ENCODE measurements at regions not wholly inside any gene's neighbourhood (a gene's known extent, or its start where the extent isn't known, plus 50 kb on each side); places are given as distances from the start of the nearest gene placed in this dataset.

GRCh38 chr14:58832095-58832521 lies 194.3 kb downstream of the DACT1 start:
- Histone ChIP-seq H3K27me3 (ENCODE audit: control insufficient read depth in 2 of 2, insufficient read depth in 2 of 2, low read length in 2 of 2) (no peaks in the 10 kb centered on the region), H3K36me3 (ENCODE audit: control insufficient read depth in 2 of 2, extremely low read depth in 1 of 2, insufficient read depth in 2 of 2, low read length in 2 of 2) (no peaks in the 10 kb centered on the region), H3K4me2 (ENCODE audit: insufficient read depth, low read length) (no peak overlapping the region), H2AFZ (ENCODE audit: low read depth, low read length) (no peak overlapping the region), H3K27ac (ENCODE audit: insufficient read depth, low read depth, low read length) (no peak overlapping the region), H3K9ac (replicated peaks; ENCODE audit: extremely low read depth, insufficient read depth, low read length) (no peak overlapping the region), H4K20me1 (replicated peaks; ENCODE audit: control insufficient read depth, extremely low read depth, insufficient read depth, low read length) (no peaks in the 10 kb centered on the region), H3K9me1 (replicated peaks; ENCODE audit: control insufficient read depth, extremely low read depth, insufficient read depth, low read length) (no peaks in the 10 kb centered on the region), H3K79me2 (ENCODE audit: control insufficient read depth, insufficient read depth, low read length) (no peaks in the 10 kb centered on the region), H3K9me3 (replicated peaks; ENCODE audit: control insufficient read depth, insufficient read depth, low read length) (no peaks in the 10 kb centered on the region), H3K4me1 (ENCODE audit: control insufficient read depth, extremely low read depth, insufficient read depth, low read length) (peaks cover 4% of the 10 kb centered on the region), H3K4me3 (replicated peaks in 1 of 3; ENCODE audit: insufficient read depth in 1 of 3, low read depth in 1 of 3, low read length in 3 of 3) (no peak overlapping the region)
- dilution Hi-C loops (cut with MboI; ENCODE audit: extremely low pct_ligation_motif_present, low sequenced_read_pairs): no loop called here
- intact Hi-C loops (cut with micrococcal nuclease): no loop called here
- ChIA-PET CTCF (no interaction called here), POLR2A (no interaction called here)
- FAIRE-seq (no peak), DNase-seq (ENCODE audit: low read depth, low spot score) (no peak)
- TF ChIP-seq GATA2 (IDR thresholded peaks at IDR 0.05; ENCODE audit: insufficient read depth, insufficient read length, low read depth, low read length): no peak
- TF ChIP-seq FOS (IDR thresholded peaks at IDR 0.05; ENCODE audit: borderline replicate concordance, insufficient read depth, low read length): no peak
- TF ChIP-seq MAX (IDR thresholded peaks at IDR 0.05; ENCODE audit: insufficient read depth, insufficient read length): no peak
- no peak for TF ChIP-seq JUN (IDR thresholded peaks at IDR 0.05; ENCODE audit: borderline replicate concordance, insufficient read depth, insufficient read length, low read depth)
- no peak for TF ChIP-seq MYC (IDR thresholded peaks at IDR 0.05; ENCODE audit: low read depth, low read length)
- no peak for TF ChIP-seq EZH2 (IDR thresholded peaks at IDR 0.05; ENCODE audit: borderline replicate concordance, low read depth, low read length, severe bottlenecking)
- TF ChIP-seq POLR2AphosphoS5 (IDR thresholded peaks at IDR 0.05; ENCODE audit: insufficient read depth, low read depth, low read length): no peak
- TF ChIP-seq POLR2A (IDR thresholded peaks at IDR 0.05; ENCODE audit: low read depth, low read length): no peak
- no TSS peak for BruUV-seq (replicated peaks)

- no peaks in the 10 kb centered on the region for H3K27me3 ChIP-seq (ENCODE audit: control insufficient read depth in 2 of 2, insufficient read depth in 2 of 2, low read length in 2 of 2)
- no peaks in the 10 kb centered on the region for H3K9me3 ChIP-seq (replicated peaks; ENCODE audit: control insufficient read depth, insufficient read depth, low read length)
- intact Hi-C loops (cut with micrococcal nuclease) (no loop called here), dilution Hi-C loops (cut with MboI; ENCODE audit: extremely low pct_ligation_motif_present, low sequenced_read_pairs) (no loop called here)
- ChIA-PET CTCF (no interaction called here), POLR2A (no interaction called here)
- DNase-seq (ENCODE audit: low read depth, low spot score) (no peak), FAIRE-seq (no peak)
- no peaks in the 10 kb centered on the region for H3K36me3 ChIP-seq (ENCODE audit: control insufficient read depth in 2 of 2, extremely low read depth in 1 of 2, insufficient read depth in 2 of 2, low read length in 2 of 2)
- H3K27ac ChIP-seq (ENCODE audit: insufficient read depth, low read depth, low read length): no peak overlapping the region
- H4K20me1 ChIP-seq (replicated peaks; ENCODE audit: control insufficient read depth, extremely low read depth, insufficient read depth, low read length): no peaks in the 10 kb centered on the region
- TF ChIP-seq MYC (IDR thresholded peaks at IDR 0.05; ENCODE audit: low read depth, low read length) (no peak), POLR2A (IDR thresholded peaks at IDR 0.05; ENCODE audit: low read depth, low read length) (no peak), GATA2 (IDR thresholded peaks at IDR 0.05; ENCODE audit: insufficient read depth, insufficient read length, low read depth, low read length) (no peak), JUN (IDR thresholded peaks at IDR 0.05; ENCODE audit: borderline replicate concordance, insufficient read depth, insufficient read length, low read depth) (no peak), POLR2AphosphoS5 (IDR thresholded peaks at IDR 0.05; ENCODE audit: insufficient read depth, low read depth, low read length) (no peak), CTCF (IDR thresholded peaks at IDR 0.05; ENCODE audit: extremely low read depth in 1 of 2, insufficient read depth in 1 of 2, low read depth in 1 of 2, low read length in 2 of 2) (no peak), MAX (IDR thresholded peaks at IDR 0.05; ENCODE audit: insufficient read depth, insufficient read length) (no peak), FOS (IDR thresholded peaks at IDR 0.05; ENCODE audit: borderline replicate concordance, insufficient read depth, low read length) (no peak), EZH2 (IDR thresholded peaks at IDR 0.05; ENCODE audit: borderline replicate concordance, low read depth, low read length, severe bottlenecking) (no peak)
- no peak overlapping the region for H3K4me2 ChIP-seq (ENCODE audit: insufficient read depth, low read length)
- peaks cover 4% of the 10 kb centered on the region for H3K4me1 ChIP-seq (ENCODE audit: control insufficient read depth, extremely low read depth, insufficient read depth, low read length)
- H3K9ac ChIP-seq (replicated peaks; ENCODE audit: extremely low read depth, insufficient read depth, low read length): no peak overlapping the region
- no TSS peak for BruUV-seq (replicated peaks)
- no peak overlapping the region for H2AFZ ChIP-seq (ENCODE audit: low read depth, low read length)
- no peak overlapping the region for H3K4me3 ChIP-seq (replicated peaks in 1 of 3; ENCODE audit: insufficient read depth in 1 of 3, low read depth in 1 of 3, low read length in 3 of 3)
- no peaks in the 10 kb centered on the region for H3K79me2 ChIP-seq (ENCODE audit: control insufficient read depth, insufficient read depth, low read length)
- H3K9me1 ChIP-seq (replicated peaks; ENCODE audit: control insufficient read depth, extremely low read depth, insufficient read depth, low read length): no peaks in the 10 kb centered on the region
These were observed 196.0 kb downstream of the DACT1 start for GRCh38 chr14:58833634-58834378.
